Right atrium auricular region (tissue), 2 donors: ENCODE measurements at regions not wholly inside any gene's neighbourhood (a gene's known extent, or its start where the extent isn't known, plus 50 kb on each side); places are given as distances from the start of the nearest gene placed in this dataset.

Source experiments
- DNase-seq: peaks from one replicate; pipeline ENCODE4 v3.0.0-alpha.2; 2019; ENCODE audit warnings: low spot score
- H3K27ac ChIP-seq, 2 donors: fragments of 200-600 bp; sonication (generic); 1 replicate in 1 of 2; 2 replicates in 1 of 2; pipeline ENCODE4 v1.5.1; 2016 to 2019
- H3K27me3 ChIP-seq, 2 donors: fragments of 200-600 bp; sonication (generic); one replicate each; pipeline versions ENCODE4 v1.5.1 to v1.6.0; 2017 to 2019
- H3K36me3 ChIP-seq: fragments of 200-600 bp; sonication (generic); one replicate; pipeline ENCODE4 v1.5.1; 2016
- H3K4me1 ChIP-seq, 2 donors: fragments of 200-600 bp; sonication (generic); one replicate each; pipeline versions ENCODE4 v1.5.1 to v1.6.0; 2017 to 2019
- H3K4me3 ChIP-seq, 2 donors: fragments of 200-600 bp; sonication (generic); 1 replicate in 1 of 2; 2 replicates in 1 of 2; pipeline ENCODE4 v1.5.1; 2017 to 2019; ENCODE audit warnings: mild to moderate bottlenecking in 1 of 2, moderate library complexity in 1 of 2
- H3K9me3 ChIP-seq, 2 donors: fragments of 200-600 bp; sonication (generic); one replicate each; pipeline ENCODE4 v1.5.1; 2019
- TF ChIP-seq, protein P1 (sequence below), 2 donors: fragments of 200-600 bp; sonication (generic); IDR thresholded peaks; one replicate each; pipeline ENCODE4 v1.5.1; 2019; ENCODE audit warnings: antibody characterized with exemption in 2 of 2

DNA sequence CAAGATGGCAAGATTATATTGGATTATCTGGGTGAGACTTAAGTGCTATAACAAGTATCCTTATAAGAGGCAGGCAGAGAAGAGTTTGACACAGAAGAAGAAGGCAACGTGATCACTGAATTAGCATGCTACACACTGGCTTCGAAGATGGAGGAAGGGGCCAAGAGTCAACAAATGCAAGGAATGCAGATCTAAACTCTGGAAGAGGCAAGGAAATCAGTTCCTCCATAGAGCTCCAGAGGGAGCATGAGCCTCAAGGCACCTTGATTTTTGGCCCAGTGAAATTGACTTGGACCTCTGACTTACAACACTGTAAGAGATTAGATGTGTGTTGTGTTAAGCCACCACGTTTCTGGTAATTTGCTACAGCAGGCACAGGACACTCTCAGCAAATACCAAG lies 536.4 kb upstream of the SEL1L start:
- TF ChIP-seq, protein P1, sequence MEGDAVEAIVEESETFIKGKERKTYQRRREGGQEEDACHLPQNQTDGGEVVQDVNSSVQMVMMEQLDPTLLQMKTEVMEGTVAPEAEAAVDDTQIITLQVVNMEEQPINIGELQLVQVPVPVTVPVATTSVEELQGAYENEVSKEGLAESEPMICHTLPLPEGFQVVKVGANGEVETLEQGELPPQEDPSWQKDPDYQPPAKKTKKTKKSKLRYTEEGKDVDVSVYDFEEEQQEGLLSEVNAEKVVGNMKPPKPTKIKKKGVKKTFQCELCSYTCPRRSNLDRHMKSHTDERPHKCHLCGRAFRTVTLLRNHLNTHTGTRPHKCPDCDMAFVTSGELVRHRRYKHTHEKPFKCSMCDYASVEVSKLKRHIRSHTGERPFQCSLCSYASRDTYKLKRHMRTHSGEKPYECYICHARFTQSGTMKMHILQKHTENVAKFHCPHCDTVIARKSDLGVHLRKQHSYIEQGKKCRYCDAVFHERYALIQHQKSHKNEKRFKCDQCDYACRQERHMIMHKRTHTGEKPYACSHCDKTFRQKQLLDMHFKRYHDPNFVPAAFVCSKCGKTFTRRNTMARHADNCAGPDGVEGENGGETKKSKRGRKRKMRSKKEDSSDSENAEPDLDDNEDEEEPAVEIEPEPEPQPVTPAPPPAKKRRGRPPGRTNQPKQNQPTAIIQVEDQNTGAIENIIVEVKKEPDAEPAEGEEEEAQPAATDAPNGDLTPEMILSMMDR (IDR thresholded peaks at IDR 0.05), result no peak
- H3K27ac ChIP-seq, result no peak overlapping the region
- no peaks in the 10 kb centered on the region for H3K4me1 ChIP-seq

DNA sequence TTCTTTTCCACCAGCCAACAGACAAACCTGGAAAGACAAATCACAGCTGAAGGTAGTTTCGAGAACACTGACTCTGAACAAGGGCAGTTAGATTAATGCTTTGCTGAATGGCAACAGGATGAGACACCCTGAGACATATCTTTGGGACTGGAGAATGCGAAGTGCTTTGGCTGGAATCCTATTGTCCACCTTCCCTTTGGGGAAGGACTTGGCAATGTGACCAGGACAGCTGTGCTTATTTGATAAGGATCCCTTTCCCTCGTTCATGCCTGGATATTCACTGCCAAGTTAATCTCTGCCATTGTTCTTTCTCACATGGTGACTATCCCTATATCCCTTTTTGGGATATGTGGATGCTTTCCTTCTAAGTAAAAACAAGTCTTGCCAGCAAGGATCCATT lies 537.1 kb upstream of the SEL1L start:
- no peak for DNase-seq
- no peak overlapping the region for H3K4me3 ChIP-seq
- TF ChIP-seq, protein P1 (IDR thresholded peaks at IDR 0.05), result no peak
- H3K4me1 ChIP-seq, result no peaks in the 10 kb centered on the region
- H3K36me3 ChIP-seq, result no peaks in the 10 kb centered on the region
- no peaks in the 10 kb centered on the region for H3K9me3 ChIP-seq
- H3K27ac ChIP-seq, result no peak overlapping the region
- H3K27me3 ChIP-seq, result no peaks in the 10 kb centered on the region

More for the DNA sequence above, 536.4 kb upstream of the SEL1L start:
- Histone ChIP-seq H3K9me3 (no peaks in the 10 kb centered on the region), H3K4me3 (no peak overlapping the region), H3K27me3 (no peaks in the 10 kb centered on the region), H3K36me3 (no peaks in the 10 kb centered on the region)
- DNase-seq, result no peak

DNA sequence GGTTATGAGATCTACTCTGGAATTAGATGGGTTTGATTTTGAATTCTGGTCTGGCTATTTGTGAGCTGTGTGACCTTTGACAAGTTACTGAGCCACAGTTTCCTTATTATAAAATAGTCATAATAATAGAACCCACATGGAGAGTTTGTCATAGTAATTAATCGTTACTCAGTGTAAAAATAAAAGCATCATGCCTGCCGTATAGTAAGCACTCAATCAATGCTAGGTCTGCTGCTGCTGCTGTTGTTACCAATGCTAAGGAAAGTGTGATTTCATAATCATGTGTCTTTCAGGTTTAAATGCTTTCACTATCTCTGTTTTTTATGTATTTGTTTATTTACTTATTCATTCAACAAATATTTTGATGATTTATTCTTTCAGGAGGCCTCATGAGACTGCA lies 539.9 kb upstream of the SEL1L start:
- H3K4me3 ChIP-seq, result no peak overlapping the region
- H3K36me3 ChIP-seq, result no peaks in the 10 kb centered on the region
- no peak for DNase-seq
- no peaks in the 10 kb centered on the region for H3K27me3 ChIP-seq
- no peaks in the 10 kb centered on the region for H3K4me1 ChIP-seq
- no peak overlapping the region for H3K27ac ChIP-seq
- H3K9me3 ChIP-seq, result no peaks in the 10 kb centered on the region
- TF ChIP-seq, protein P1 (IDR thresholded peaks at IDR 0.05), result no peak

DNA sequence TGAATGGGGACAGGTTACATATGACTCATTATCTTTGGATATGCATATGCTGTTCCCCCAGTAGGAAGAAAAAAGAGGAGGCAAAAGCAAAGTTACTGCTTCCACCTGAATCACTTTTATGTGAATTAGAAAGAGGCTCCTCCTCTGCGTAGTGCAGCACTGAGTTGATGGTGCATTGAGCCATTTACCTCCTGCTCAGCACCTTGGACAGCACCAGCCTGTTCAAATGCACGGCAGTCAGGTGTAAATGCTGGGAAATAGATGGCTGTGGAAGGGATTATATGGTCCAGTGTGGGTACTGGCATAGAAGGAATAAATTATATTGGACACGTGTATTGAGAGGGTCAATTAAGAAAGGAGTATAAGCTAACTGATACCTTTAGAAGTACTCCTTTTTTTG lies 541.9 kb upstream of the SEL1L start:
- Histone ChIP-seq H3K4me1 (no peaks in the 10 kb centered on the region), H3K27ac (no peak overlapping the region), H3K9me3 (no peaks in the 10 kb centered on the region), H3K4me3 (no peak overlapping the region), H3K27me3 (no peaks in the 10 kb centered on the region), H3K36me3 (no peaks in the 10 kb centered on the region)
- no peak for DNase-seq
- TF ChIP-seq, protein P1 (IDR thresholded peaks at IDR 0.05), result no peak

DNA sequence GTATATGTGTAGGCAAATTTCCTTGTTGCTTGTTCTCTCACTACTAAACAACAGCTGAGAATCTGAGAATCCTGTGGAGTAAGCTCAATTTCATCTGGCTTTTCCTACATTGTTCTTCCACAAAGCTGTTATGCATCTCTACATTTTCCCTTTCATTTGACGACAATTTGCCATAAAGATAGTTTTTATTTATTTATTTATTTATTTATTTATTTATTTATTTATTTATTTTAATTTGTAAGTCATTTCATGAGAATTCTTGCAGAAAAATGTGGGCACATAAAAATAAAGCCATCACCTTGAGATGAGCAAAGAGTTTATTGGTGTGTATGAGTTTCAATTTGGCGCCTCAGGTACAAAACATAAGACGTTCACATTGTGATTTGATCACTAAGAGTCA lies 545.9 kb upstream of the SEL1L start:
- Histone ChIP-seq H3K9me3 (no peaks in the 10 kb centered on the region), H3K27ac (no peak overlapping the region), H3K4me3 (no peak overlapping the region), H3K4me1 (no peaks in the 10 kb centered on the region), H3K27me3 (no peaks in the 10 kb centered on the region), H3K36me3 (no peaks in the 10 kb centered on the region)
- DNase-seq, result no peak
- TF ChIP-seq, protein P1 (IDR thresholded peaks at IDR 0.05), result no peak

DNA sequence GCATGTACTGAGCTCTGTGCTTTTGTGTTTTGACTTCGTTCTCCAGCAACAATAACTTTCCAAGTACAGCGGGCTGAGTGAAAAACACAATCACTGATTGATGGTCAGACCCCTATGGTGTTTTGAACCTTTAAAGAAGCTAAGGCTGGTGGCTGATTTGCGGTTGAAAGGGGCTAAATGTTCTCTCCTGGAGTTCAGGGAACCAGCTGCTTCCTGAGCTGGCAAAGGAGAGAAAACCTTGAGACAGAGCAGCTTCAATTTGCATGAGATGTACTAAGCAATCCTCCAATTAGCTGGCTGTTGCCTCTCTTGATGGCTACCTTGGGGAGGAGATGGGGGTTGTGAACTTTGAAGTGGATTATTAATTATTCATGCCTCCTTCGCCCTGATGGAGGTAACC lies 546.7 kb upstream of the SEL1L start:
- Histone ChIP-seq H3K27ac (no peak overlapping the region), H3K4me3 (no peak overlapping the region), H3K9me3 (no peaks in the 10 kb centered on the region), H3K4me1 (no peaks in the 10 kb centered on the region), H3K36me3 (no peaks in the 10 kb centered on the region), H3K27me3 (no peaks in the 10 kb centered on the region)
- no peak for DNase-seq
- TF ChIP-seq, protein P1 (IDR thresholded peaks at IDR 0.05), result no peak
